HepG2 (cell line): ENCODE measurements at regions not wholly inside any gene's neighbourhood (a gene's known extent, or its start where the extent isn't known, plus 50 kb on each side); places are given as distances from the start of the nearest gene placed in this dataset.

ENCODE experiments used
- ATAC-seq: fragments of 200-7000 bp; cut with Tn5 transposase; 3 replicates; pipeline ENCODE4 v1.9.1; 2020; ENCODE audit warnings: mild to moderate bottlenecking, moderate library complexity
- BruUV-seq: library from RNA; stranded (reverse); fragments of 400-500 nt; replicated peaks from 2 replicates; lab custom pipeline; 2021; lab: Mats Ljungman, UMichigan
- CTCF ChIA-PET: fragments of 300-600 bp; formaldehyde crosslinking; extraction: SDS; loops from one replicate; lab custom pipeline; 2021; ENCODE audit warnings: low total read pairs, inconsistent platforms, low intra/inter-chr PET ratio; lab: Yijun Ruan, JAX
- POLR2A ChIA-PET: fragments of 350-600 bp; sonication (Branson Sonifier 250); formaldehyde crosslinking; loops from one replicate; lab custom pipeline; 2020; ENCODE audit warnings: antibody characterized with exemption, inconsistent platforms; lab: Yijun Ruan, JAX
- DNase-seq: peaks from one replicate; pipeline ENCODE4 v3.0.0-alpha.2; 2015; ENCODE audit warnings: low spot score
- FAIRE-seq: peaks from 3 replicates; lab custom pipeline; 2011; peaks lifted over from hg19 to GRCh38; lab: Jason Lieb, UNC
- H2AFZ ChIP-seq: one replicate; pipeline ENCODE4 v1.6.1; 2011; ENCODE audit warnings: low read length, inconsistent platforms
- H3K27ac ChIP-seq: fragments of 300-600 bp; 3 replicates; pipeline ENCODE4 v1.8.0; 2011; ENCODE audit warnings: mixed run types, mild to moderate bottlenecking, mixed read lengths, low read length, inconsistent platforms; ENCODE audit not compliant: insufficient read depth; ENCODE audit errors: extremely low read length
- H3K27me3 ChIP-seq, 2 experiments: fragments of 200-600 bp in 1 of 2; 2 replicates in 1 of 2; 3 replicates in 1 of 2; pipeline versions ENCODE4 v1.6.0 to v1.8.0; 2011; ENCODE audit warnings: low read length in 2 of 2, mild to moderate bottlenecking in 2 of 2, moderate library complexity in 2 of 2, inconsistent platforms in 1 of 2; ENCODE audit not compliant: insufficient read depth in 2 of 2, control insufficient read depth in 1 of 2
- H3K36me3 ChIP-seq, 2 experiments: fragments of 200-600 bp in 1 of 2; replicated peaks in 1 of 2; 2 replicates in 1 of 2; 3 replicates in 1 of 2; pipeline versions ENCODE4 v1.5.1 to v1.8.0; 2011; ENCODE audit warnings: low read length in 2 of 2, inconsistent platforms in 1 of 2; ENCODE audit not compliant: insufficient read depth in 2 of 2, control insufficient read depth in 1 of 2
- H3K4me1 ChIP-seq: 2 replicates; pipeline ENCODE4 v1.5.1; 2012; ENCODE audit warnings: low read length, inconsistent platforms; ENCODE audit not compliant: insufficient read depth
- H3K4me2 ChIP-seq: 2 replicates; pipeline ENCODE4 v1.6.0; 2011; ENCODE audit warnings: low read depth, low read length, inconsistent platforms
- H3K4me3 ChIP-seq, 3 experiments: fragments of 200-600 bp in 1 of 3; sonication (generic), shearing (Covaris generic) in 1 of 3; replicated peaks in 1 of 3; 2 replicates each; pipeline ENCODE4 v1.5.1; 2011 to 2016; ENCODE audit warnings: low read length in 3 of 3, inconsistent platforms in 2 of 3, low read depth in 2 of 3, mild to moderate bottlenecking in 2 of 3, control low read depth in 1 of 3, mixed read lengths in 1 of 3; ENCODE audit not compliant: insufficient read depth in 1 of 3
- H3K79me2 ChIP-seq: one replicate; pipeline ENCODE4 v1.6.1; 2011; ENCODE audit warnings: low read length, inconsistent platforms; ENCODE audit not compliant: insufficient read depth
- H3K9ac ChIP-seq: 2 replicates; pipeline ENCODE4 v1.6.0; 2011; ENCODE audit warnings: mild to moderate bottlenecking, low read depth, low read length, inconsistent platforms; ENCODE audit not compliant: insufficient read depth
- H3K9me3 ChIP-seq: 2 replicates; pipeline ENCODE4 v1.5.1; 2012; ENCODE audit warnings: mild to moderate bottlenecking, low read length
- H4K20me1 ChIP-seq: 2 replicates; pipeline ENCODE4 v1.6.0; 2011; ENCODE audit warnings: inconsistent platforms, mild to moderate bottlenecking, low read length, moderate library complexity; ENCODE audit not compliant: insufficient read depth
- KLF9 ChIP-seq: IDR thresholded peaks from 2 replicates; pipeline ENCODE4 v1.6.1; 2016; ENCODE audit warnings: low read depth
- LCORL ChIP-seq, 2 experiments: fragments of 450-650 bp in 1 of 2; sonication (generic) in 1 of 2; formaldehyde crosslinking in 1 of 2; IDR thresholded peaks; 2 replicates each; pipeline versions ENCODE4 v1.5.0 to v1.6.1; 2017 to 2020; ENCODE audit warnings: antibody characterized with exemption in 1 of 2, missing genetic modification reagents in 1 of 2
- MAZ ChIP-seq, 2 experiments: sonication (generic) in 1 of 2; formaldehyde crosslinking in 1 of 2; IDR thresholded peaks; 2 replicates each; pipeline versions ENCODE4 v1.5.0 to v1.6.1; 2012 to 2020; ENCODE audit warnings: low read depth in 2 of 2, mild to moderate bottlenecking in 2 of 2, borderline replicate concordance in 1 of 2, improper control_type of control experiment in 1 of 2, low read length in 1 of 2, missing genetic modification reagents in 1 of 2, moderate library complexity in 1 of 2
- ZBED4 ChIP-seq: sonication (generic); formaldehyde crosslinking; IDR thresholded peaks from 2 replicates; pipeline ENCODE4 v1.4.0; 2020; ENCODE audit warnings: missing genetic modification reagents, borderline replicate concordance
- ZNF883 ChIP-seq: sonication (generic); formaldehyde crosslinking; IDR thresholded peaks from 2 replicates; pipeline ENCODE4 v1.5.1; 2020; ENCODE audit warnings: mild to moderate bottlenecking, missing genetic modification reagents; ENCODE audit errors: not compliant biosample characterization
- WGBS: methylation state at CpG from one replicate; pipeline ENCODE4 v1.1.6; 2017; ENCODE audit warnings: low lambda C conversion rate; 5-methylcytosine and 5-hydroxymethylcytosine counted together
- in situ Hi-C: cut with HindIII; loops from 2 replicates; pipeline ENCODE4 v1.10.0; 2017; ENCODE audit warnings: low pct_unique_long_range_greater_than_20kb; ENCODE audit not compliant: extremely low pct_ligation_motif_present
- intact Hi-C: fragments of 100-400 bp; cut with micrococcal nuclease; formaldehyde crosslinking; loops from one replicate; pipeline ENCODE4 v1.10.0; 2022; ENCODE audit not compliant: unreplicated experiment

- Histone ChIP-seq H3K4me1 (no peaks in the 10 kb centered on the region), H3K36me3 (no peaks in the 10 kb centered on the region), H4K20me1 (0 out of 2 replicates have a peak, but pooled peaks cover 2% of the 10 kb centered on the region), H3K27ac (no peak overlapping the region), H3K4me2 (no peak overlapping the region), H3K4me3 (no peak overlapping the region), H3K9me3 (no peaks in the 10 kb centered on the region), H2AFZ (no peak overlapping the region), H3K27me3 (no peaks in the 10 kb centered on the region; a peak in 1 of 5 replicates), H3K79me2 (no peaks in the 10 kb centered on the region), H3K9ac (no peak overlapping the region)
- ATAC-seq (no peak), FAIRE-seq (no peak), DNase-seq (no peak)
- 20% methylated on average over 3 of the region's 3 CpGs for WGBS
- TF ChIP-seq KLF9 (no peak), LCORL (IDR thresholded peaks at IDR 0.05) (no peak), LCORL (CRISPR knock-in tag; IDR thresholded peaks at IDR 0.05) (no peak), MAZ (IDR thresholded peaks at IDR 0.05; ENCODE audit: borderline replicate concordance, low read depth, low read length) (no peak), MAZ (CRISPR knock-in tag; IDR thresholded peaks at IDR 0.05; ENCODE audit: low read depth) (no peak), ZBED4 (no peak), ZNF883 (CRISPR knock-in tag) (no peak)
- in situ Hi-C loops (no loop called here), intact Hi-C loops (no loop called here)
- POLR2A ChIA-PET: no interaction called here
- BruUV-seq: no TSS peak
- CTCF ChIA-PET: no interaction called here
Observed at GRCh38 chr10:20976390-20976789, 79.3 kb upstream of the NEBL start.
